ENCODE measurements at regions not wholly inside any gene's neighbourhood (a gene's known extent, or its start where the extent isn't known, plus 50 kb on each side); places are given as distances from the start of the nearest gene placed in this dataset.

DNA sequence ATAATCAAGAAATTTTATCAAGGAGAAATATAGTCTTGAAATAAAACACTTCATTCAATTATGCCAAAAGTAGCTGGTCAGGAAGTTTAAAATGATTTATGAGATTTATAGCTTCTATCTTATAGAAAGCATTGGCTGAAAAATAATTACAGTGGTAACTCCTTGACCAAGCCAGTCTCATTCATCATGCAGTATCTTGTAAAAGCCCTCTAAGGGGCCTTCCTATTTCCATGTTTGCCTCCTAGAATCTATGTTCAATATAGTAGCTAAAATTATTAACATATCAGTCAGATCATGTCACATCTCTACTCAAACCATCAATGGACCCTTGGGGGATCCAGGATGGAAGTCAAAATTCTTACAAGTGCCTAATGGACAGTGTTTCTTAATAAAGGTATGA is 393.4 kb upstream of the ST8SIA4 start:
- TF ChIP-seq, protein P1, sequence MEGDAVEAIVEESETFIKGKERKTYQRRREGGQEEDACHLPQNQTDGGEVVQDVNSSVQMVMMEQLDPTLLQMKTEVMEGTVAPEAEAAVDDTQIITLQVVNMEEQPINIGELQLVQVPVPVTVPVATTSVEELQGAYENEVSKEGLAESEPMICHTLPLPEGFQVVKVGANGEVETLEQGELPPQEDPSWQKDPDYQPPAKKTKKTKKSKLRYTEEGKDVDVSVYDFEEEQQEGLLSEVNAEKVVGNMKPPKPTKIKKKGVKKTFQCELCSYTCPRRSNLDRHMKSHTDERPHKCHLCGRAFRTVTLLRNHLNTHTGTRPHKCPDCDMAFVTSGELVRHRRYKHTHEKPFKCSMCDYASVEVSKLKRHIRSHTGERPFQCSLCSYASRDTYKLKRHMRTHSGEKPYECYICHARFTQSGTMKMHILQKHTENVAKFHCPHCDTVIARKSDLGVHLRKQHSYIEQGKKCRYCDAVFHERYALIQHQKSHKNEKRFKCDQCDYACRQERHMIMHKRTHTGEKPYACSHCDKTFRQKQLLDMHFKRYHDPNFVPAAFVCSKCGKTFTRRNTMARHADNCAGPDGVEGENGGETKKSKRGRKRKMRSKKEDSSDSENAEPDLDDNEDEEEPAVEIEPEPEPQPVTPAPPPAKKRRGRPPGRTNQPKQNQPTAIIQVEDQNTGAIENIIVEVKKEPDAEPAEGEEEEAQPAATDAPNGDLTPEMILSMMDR (conservative IDR thresholded peaks at IDR 0.05; ENCODE audit: low read depth, low read length), result no peak
- no peak for TF ChIP-seq EZH2 (IDR thresholded peaks at IDR 0.05; ENCODE audit: low read length, unreplicated experiment)
- no peak for TF ChIP-seq EZH2phosphoT487 (IDR thresholded peaks at IDR 0.05; ENCODE audit: borderline replicate concordance, low read length)

Measured in PC-3 (cell line).